ENCODE measurements at regions not wholly inside any gene's neighbourhood (a gene's known extent, or its start where the extent isn't known, plus 50 kb on each side); places are given as distances from the start of the nearest gene placed in this dataset.

GRCh38 chr11:23704183-23704582 is 792.7 kb upstream of the LUZP2 start:
- ATAC-seq: no peak
- no peaks in the 10 kb centered on the region for H3K27me3 Mint-ChIP-seq
- H3K36me3 Mint-ChIP-seq (ENCODE audit: low read depth): no peaks in the 10 kb centered on the region
- no peak for DNase-seq
- no peaks in the 10 kb centered on the region for H3K9me3 Mint-ChIP-seq
- no peak overlapping the region for H3K4me3 Mint-ChIP-seq
- no peak overlapping the region for H3K27ac Mint-ChIP-seq
- no peaks in the 10 kb centered on the region for H3K4me1 Mint-ChIP-seq

GRCh38 chr11:23711981-23712380 is 784.9 kb upstream of the LUZP2 start:
- Mint-ChIP-seq H3K36me3 (ENCODE audit: low read depth) (no peaks in the 10 kb centered on the region), H3K4me1 (no peaks in the 10 kb centered on the region)

GRCh38 chr11:23719016-23719415 is 777.8 kb upstream of the LUZP2 start:
- no peaks in the 10 kb centered on the region for H3K36me3 Mint-ChIP-seq (ENCODE audit: low read depth)
- H3K4me3 Mint-ChIP-seq: no peak overlapping the region
- no peaks in the 10 kb centered on the region for H3K27me3 Mint-ChIP-seq
- H3K4me1 Mint-ChIP-seq: no peaks in the 10 kb centered on the region
- peaks cover 15% of the 10 kb centered on the region for H3K9me3 Mint-ChIP-seq
- ATAC-seq (no peak), DNase-seq (no peak)
- no peak overlapping the region for H3K27ac Mint-ChIP-seq

More at GRCh38 chr11:23711981-23712380, 784.9 kb upstream of the LUZP2 start:
- peaks cover 10% of the 10 kb centered on the region for H3K9me3 Mint-ChIP-seq
- ATAC-seq (no peak), DNase-seq (no peak)
- H3K27ac Mint-ChIP-seq: no peak overlapping the region
- H3K4me3 Mint-ChIP-seq: no peak overlapping the region
- no peaks in the 10 kb centered on the region for H3K27me3 Mint-ChIP-seq

GRCh38 chr11:23723861-23724260 is 773.0 kb upstream of the LUZP2 start:
- Mint-ChIP-seq H3K27me3 (no peaks in the 10 kb centered on the region), H3K9me3 (peaks cover 6% of the 10 kb centered on the region), H3K4me3 (no peak overlapping the region), H3K36me3 (ENCODE audit: low read depth) (no peaks in the 10 kb centered on the region), H3K27ac (no peak overlapping the region), H3K4me1 (no peaks in the 10 kb centered on the region)
- ATAC-seq (no peak), DNase-seq (no peak)

GRCh38 chr11:23725752-23726151 is 771.1 kb upstream of the LUZP2 start:
- Mint-ChIP-seq H3K9me3 (no peaks in the 10 kb centered on the region), H3K4me3 (no peak overlapping the region), H3K36me3 (ENCODE audit: low read depth) (no peaks in the 10 kb centered on the region), H3K4me1 (no peaks in the 10 kb centered on the region), H3K27me3 (no peaks in the 10 kb centered on the region), H3K27ac (no peak overlapping the region)
- DNase-seq (no peak), ATAC-seq (no peak)

- no peaks in the 10 kb centered on the region for H3K4me1 Mint-ChIP-seq
- H3K27me3 Mint-ChIP-seq: no peaks in the 10 kb centered on the region
- no peaks in the 10 kb centered on the region for H3K36me3 Mint-ChIP-seq (ENCODE audit: low read depth)
- ATAC-seq (no peak), DNase-seq (no peak)
- H3K4me3 Mint-ChIP-seq: no peak overlapping the region
- H3K27ac Mint-ChIP-seq: no peak overlapping the region
- H3K9me3 Mint-ChIP-seq: no peaks in the 10 kb centered on the region
Observed at GRCh38 chr11:23727387-23727786, 769.5 kb upstream of the LUZP2 start.

- H3K4me3 Mint-ChIP-seq: no peak overlapping the region
- DNase-seq (no peak), ATAC-seq (no peak)
- no peaks in the 10 kb centered on the region for H3K4me1 Mint-ChIP-seq
- H3K9me3 Mint-ChIP-seq: no peaks in the 10 kb centered on the region
- H3K36me3 Mint-ChIP-seq (ENCODE audit: low read depth): no peaks in the 10 kb centered on the region
- H3K27me3 Mint-ChIP-seq: no peaks in the 10 kb centered on the region
- no peak overlapping the region for H3K27ac Mint-ChIP-seq
Observed at GRCh38 chr11:23727794-23728193, 769.1 kb upstream of the LUZP2 start.

GRCh38 chr11:23729088-23729487 is 767.8 kb upstream of the LUZP2 start:
- Mint-ChIP-seq H3K27me3 (no peaks in the 10 kb centered on the region), H3K4me1 (no peaks in the 10 kb centered on the region), H3K9me3 (no peaks in the 10 kb centered on the region), H3K36me3 (ENCODE audit: low read depth) (no peaks in the 10 kb centered on the region), H3K4me3 (no peak overlapping the region), H3K27ac (no peak overlapping the region)
- no peak for DNase-seq
- ATAC-seq: no peak

- no peak overlapping the region for H3K4me3 Mint-ChIP-seq
- DNase-seq (no peak), ATAC-seq (no peak)
- no peaks in the 10 kb centered on the region for H3K36me3 Mint-ChIP-seq (ENCODE audit: low read depth)
- H3K4me1 Mint-ChIP-seq: no peaks in the 10 kb centered on the region
- H3K9me3 Mint-ChIP-seq: no peaks in the 10 kb centered on the region
- H3K27ac Mint-ChIP-seq: no peak overlapping the region
- H3K27me3 Mint-ChIP-seq: no peaks in the 10 kb centered on the region
Observed at GRCh38 chr11:23730307-23730998, 766.4 kb upstream of the LUZP2 start.

- ATAC-seq: no peak
- H3K4me3 Mint-ChIP-seq: no peak overlapping the region
- DNase-seq: no peak
- H3K4me1 Mint-ChIP-seq: no peaks in the 10 kb centered on the region
- peaks cover 2% of the 10 kb centered on the region for H3K9me3 Mint-ChIP-seq
- no peaks in the 10 kb centered on the region for H3K36me3 Mint-ChIP-seq (ENCODE audit: low read depth)
- no peaks in the 10 kb centered on the region for H3K27me3 Mint-ChIP-seq
- H3K27ac Mint-ChIP-seq: no peak overlapping the region
Observed at GRCh38 chr11:23732026-23732425, 764.8 kb upstream of the LUZP2 start.

- no peak overlapping the region for H3K4me3 Mint-ChIP-seq
- no peak for DNase-seq
- H3K27ac Mint-ChIP-seq: no peak overlapping the region
Observed at GRCh38 chr11:23746896-23747295, 750.0 kb upstream of the LUZP2 start.

GRCh38 chr11:23749762-23750430 is 747.0 kb upstream of the LUZP2 start:
- ATAC-seq (no peak), DNase-seq (no peak)
- H3K9me3 Mint-ChIP-seq: no peaks in the 10 kb centered on the region
- H3K27me3 Mint-ChIP-seq: no peaks in the 10 kb centered on the region
- H3K4me1 Mint-ChIP-seq: no peaks in the 10 kb centered on the region
- no peak overlapping the region for H3K4me3 Mint-ChIP-seq
- H3K36me3 Mint-ChIP-seq (ENCODE audit: low read depth): no peaks in the 10 kb centered on the region
- no peak overlapping the region for H3K27ac Mint-ChIP-seq

More at GRCh38 chr11:23746896-23747295, 750.0 kb upstream of the LUZP2 start:
- peaks cover 4% of the 10 kb centered on the region for H3K9me3 Mint-ChIP-seq
- H3K36me3 Mint-ChIP-seq (ENCODE audit: low read depth): no peaks in the 10 kb centered on the region
- ATAC-seq: no peak
- H3K27me3 Mint-ChIP-seq: no peaks in the 10 kb centered on the region
- H3K4me1 Mint-ChIP-seq: no peaks in the 10 kb centered on the region

- ATAC-seq (no peak), DNase-seq (no peak)
- no peak overlapping the region for H3K4me3 Mint-ChIP-seq
- no peaks in the 10 kb centered on the region for H3K4me1 Mint-ChIP-seq
- no peak overlapping the region for H3K27ac Mint-ChIP-seq
- H3K36me3 Mint-ChIP-seq (ENCODE audit: low read depth): no peaks in the 10 kb centered on the region
- H3K9me3 Mint-ChIP-seq: peaks cover 7% of the 10 kb centered on the region
- no peaks in the 10 kb centered on the region for H3K27me3 Mint-ChIP-seq
Observed at GRCh38 chr11:23751280-23751679, 745.6 kb upstream of the LUZP2 start.

- no peaks in the 10 kb centered on the region for H3K4me1 Mint-ChIP-seq
- H3K27me3 Mint-ChIP-seq: no peaks in the 10 kb centered on the region
- H3K27ac Mint-ChIP-seq: no peak overlapping the region
- H3K9me3 Mint-ChIP-seq: peaks cover 7% of the 10 kb centered on the region
- H3K36me3 Mint-ChIP-seq (ENCODE audit: low read depth): no peaks in the 10 kb centered on the region
- DNase-seq (no peak), ATAC-seq (no peak)
- no peak overlapping the region for H3K4me3 Mint-ChIP-seq
Observed at GRCh38 chr11:23755076-23755475, 741.8 kb upstream of the LUZP2 start.

- Mint-ChIP-seq H3K27me3 (no peaks in the 10 kb centered on the region), H3K4me1 (no peaks in the 10 kb centered on the region), H3K36me3 (ENCODE audit: low read depth) (no peaks in the 10 kb centered on the region), H3K27ac (no peak overlapping the region), H3K4me3 (no peak overlapping the region), H3K9me3 (peaks cover 7% of the 10 kb centered on the region)
- DNase-seq (no peak), ATAC-seq (no peak)
Observed at GRCh38 chr11:23755769-23756168, 741.1 kb upstream of the LUZP2 start.
